Effector memory CD8-positive, alpha-beta T cell (primary cell): ENCODE measurements at regions not wholly inside any gene's neighbourhood (a gene's known extent, or its start where the extent isn't known, plus 50 kb on each side); places are given as distances from the start of the nearest gene placed in this dataset.

Source experiments
- ATAC-seq: fragments of 150-1000 bp; cut with Tn5 transposase; replicated peaks from 2 replicates; pipeline ENCODE4 v1.10.0; 2021; ENCODE audit warnings: mild to moderate bottlenecking, moderate library complexity
- DNase-seq, 3 experiments: peaks; one replicate each; pipeline ENCODE4 v3.0.0; 2021
- H3K27ac Mint-ChIP-seq, 2 donors: one replicate each; pipeline ENCODE4 v1.8.0; 2022; ENCODE audit warnings: mild to moderate bottlenecking in 2 of 2, mixed read lengths in 2 of 2, moderate library complexity in 2 of 2
- H3K27me3 Mint-ChIP-seq, 2 donors: one replicate each; pipeline ENCODE4 v1.8.0; 2022; ENCODE audit warnings: mixed read lengths in 2 of 2
- H3K36me3 Mint-ChIP-seq: one replicate; pipeline ENCODE4 v1.8.0; 2022; ENCODE audit warnings: mild to moderate bottlenecking, moderate library complexity, mixed read lengths; ENCODE audit not compliant: insufficient read depth
- H3K4me1 Mint-ChIP-seq, 2 donors: one replicate each; pipeline ENCODE4 v1.8.0; 2022; ENCODE audit warnings: low read depth in 2 of 2, mixed read lengths in 2 of 2
- H3K4me3 Mint-ChIP-seq, 2 donors: one replicate each; pipeline ENCODE4 v1.8.0; 2022; ENCODE audit warnings: mild to moderate bottlenecking in 2 of 2, mixed read lengths in 2 of 2, moderate library complexity in 2 of 2
- H3K9me3 Mint-ChIP-seq, 2 donors: one replicate each; pipeline ENCODE4 v1.8.0; 2022; ENCODE audit warnings: mixed read lengths in 2 of 2

GRCh38 chr21:27817902-27818623 is 851.2 kb upstream of the ADAMTS5 start:
- DNase-seq (no peak), ATAC-seq (no peak)
- Mint-ChIP-seq H3K9me3 (no peaks in the 10 kb centered on the region), H3K4me1 (no peaks in the 10 kb centered on the region), H3K27me3 (no peaks in the 10 kb centered on the region), H3K27ac (no peak overlapping the region), H3K36me3 (no peaks in the 10 kb centered on the region), H3K4me3 (no peak overlapping the region)

GRCh38 chr21:27817074-27817473 is 850.2 kb upstream of the ADAMTS5 start:
- H3K4me1 Mint-ChIP-seq, result no peaks in the 10 kb centered on the region
- no peaks in the 10 kb centered on the region for H3K27me3 Mint-ChIP-seq
- H3K9me3 Mint-ChIP-seq, result no peaks in the 10 kb centered on the region
- DNase-seq (no peak), ATAC-seq (no peak)
- no peak overlapping the region for H3K4me3 Mint-ChIP-seq
- H3K27ac Mint-ChIP-seq, result no peak overlapping the region
- H3K36me3 Mint-ChIP-seq, result no peaks in the 10 kb centered on the region

- Mint-ChIP-seq H3K9me3 (no peaks in the 10 kb centered on the region), H3K4me3 (no peak overlapping the region), H3K27me3 (no peaks in the 10 kb centered on the region), H3K36me3 (no peaks in the 10 kb centered on the region), H3K27ac (no peak overlapping the region), H3K4me1 (no peaks in the 10 kb centered on the region)
- ATAC-seq (no peak), DNase-seq (no peak)
Observed at GRCh38 chr21:27816301-27816700, 849.4 kb upstream of the ADAMTS5 start.

GRCh38 chr21:27814226-27814625 is 847.3 kb upstream of the ADAMTS5 start:
- no peaks in the 10 kb centered on the region for H3K4me1 Mint-ChIP-seq
- H3K27ac Mint-ChIP-seq, result no peak overlapping the region
- no peaks in the 10 kb centered on the region for H3K27me3 Mint-ChIP-seq
- ATAC-seq (no peak), DNase-seq (no peak)
- no peaks in the 10 kb centered on the region for H3K36me3 Mint-ChIP-seq
- H3K9me3 Mint-ChIP-seq, result no peaks in the 10 kb centered on the region
- no peak overlapping the region for H3K4me3 Mint-ChIP-seq

GRCh38 chr21:27813750-27814149 is 846.9 kb upstream of the ADAMTS5 start:
- no peak for DNase-seq
- Mint-ChIP-seq H3K4me3 (no peak overlapping the region), H3K36me3 (no peaks in the 10 kb centered on the region), H3K27ac (no peak overlapping the region), H3K4me1 (no peaks in the 10 kb centered on the region), H3K27me3 (no peaks in the 10 kb centered on the region), H3K9me3 (no peaks in the 10 kb centered on the region)
- ATAC-seq, result no peak

GRCh38 chr21:27813344-27813743 is 846.5 kb upstream of the ADAMTS5 start:
- Mint-ChIP-seq H3K4me3 (no peak overlapping the region), H3K27ac (no peak overlapping the region), H3K27me3 (no peaks in the 10 kb centered on the region), H3K36me3 (no peaks in the 10 kb centered on the region), H3K4me1 (no peaks in the 10 kb centered on the region), H3K9me3 (no peaks in the 10 kb centered on the region)
- ATAC-seq (no peak), DNase-seq (no peak)

GRCh38 chr21:27812279-27812678 is 845.4 kb upstream of the ADAMTS5 start:
- Mint-ChIP-seq H3K4me3 (no peak overlapping the region), H3K27ac (no peak overlapping the region), H3K9me3 (no peaks in the 10 kb centered on the region), H3K27me3 (no peaks in the 10 kb centered on the region), H3K36me3 (no peaks in the 10 kb centered on the region), H3K4me1 (no peaks in the 10 kb centered on the region)
- DNase-seq (no peak), ATAC-seq (no peak)

- no peak for ATAC-seq
- Mint-ChIP-seq H3K9me3 (no peaks in the 10 kb centered on the region), H3K36me3 (no peaks in the 10 kb centered on the region), H3K4me1 (no peaks in the 10 kb centered on the region), H3K27me3 (no peaks in the 10 kb centered on the region), H3K27ac (no peak overlapping the region), H3K4me3 (no peak overlapping the region)
- DNase-seq, result no peak
Observed at GRCh38 chr21:27808923-27809322, 842.0 kb upstream of the ADAMTS5 start.

GRCh38 chr21:27807596-27807995 is 840.7 kb upstream of the ADAMTS5 start:
- Mint-ChIP-seq H3K9me3 (no peaks in the 10 kb centered on the region), H3K27ac (no peak overlapping the region), H3K4me3 (no peak overlapping the region), H3K4me1 (no peaks in the 10 kb centered on the region), H3K36me3 (no peaks in the 10 kb centered on the region), H3K27me3 (no peaks in the 10 kb centered on the region)
- ATAC-seq, result no peak
- DNase-seq, result no peak

- ATAC-seq, result no peak
- Mint-ChIP-seq H3K4me1 (no peaks in the 10 kb centered on the region), H3K36me3 (no peaks in the 10 kb centered on the region), H3K4me3 (no peak overlapping the region), H3K27ac (no peak overlapping the region), H3K27me3 (no peaks in the 10 kb centered on the region), H3K9me3 (no peaks in the 10 kb centered on the region)
- no peak for DNase-seq
Observed at GRCh38 chr21:27806281-27806680, 839.4 kb upstream of the ADAMTS5 start.

- DNase-seq (no peak), ATAC-seq (no peak)
- no peak overlapping the region for H3K27ac Mint-ChIP-seq
- H3K27me3 Mint-ChIP-seq, result no peaks in the 10 kb centered on the region
- no peaks in the 10 kb centered on the region for H3K36me3 Mint-ChIP-seq
- no peaks in the 10 kb centered on the region for H3K9me3 Mint-ChIP-seq
- H3K4me3 Mint-ChIP-seq, result no peak overlapping the region
- no peaks in the 10 kb centered on the region for H3K4me1 Mint-ChIP-seq
Observed at GRCh38 chr21:27805696-27806095, 838.8 kb upstream of the ADAMTS5 start.

- H3K27me3 Mint-ChIP-seq, result no peaks in the 10 kb centered on the region
Observed at GRCh38 chr21:27804515-27804914, 837.6 kb upstream of the ADAMTS5 start.

GRCh38 chr21:27803571-27803970 is 836.7 kb upstream of the ADAMTS5 start:
- DNase-seq, result no peak
- ATAC-seq, result no peak
- Mint-ChIP-seq H3K36me3 (no peaks in the 10 kb centered on the region), H3K9me3 (no peaks in the 10 kb centered on the region), H3K27me3 (no peaks in the 10 kb centered on the region), H3K4me3 (no peak overlapping the region), H3K27ac (no peak overlapping the region), H3K4me1 (no peaks in the 10 kb centered on the region)

More at GRCh38 chr21:27804515-27804914, 837.6 kb upstream of the ADAMTS5 start:
- Mint-ChIP-seq H3K36me3 (no peaks in the 10 kb centered on the region), H3K4me1 (no peaks in the 10 kb centered on the region), H3K27ac (no peak overlapping the region), H3K4me3 (no peak overlapping the region), H3K9me3 (no peaks in the 10 kb centered on the region)
- ATAC-seq, result no peak
- no peak for DNase-seq

GRCh38 chr21:27802816-27803475 is 836.1 kb upstream of the ADAMTS5 start:
- no peak for ATAC-seq
- Mint-ChIP-seq H3K9me3 (no peaks in the 10 kb centered on the region), H3K4me3 (no peak overlapping the region), H3K27me3 (no peaks in the 10 kb centered on the region), H3K36me3 (no peaks in the 10 kb centered on the region), H3K27ac (no peak overlapping the region), H3K4me1 (no peaks in the 10 kb centered on the region)
- no peak for DNase-seq
